D721Med (cell line): ENCODE measurements at regions not wholly inside any gene's neighbourhood (a gene's known extent, or its start where the extent isn't known, plus 50 kb on each side); places are given as distances from the start of the nearest gene placed in this dataset.

Experiments used
- DNase-seq: peaks from one replicate; pipeline ENCODE4 v3.0.0; 2011; ENCODE audit warnings: low spot score; ENCODE audit not compliant: insufficient read length
- FAIRE-seq: peaks from 2 replicates; lab custom pipeline; 2011; peaks lifted over from hg19 to GRCh38; lab: Jason Lieb, UNC
- CTCF ChIP-seq: IDR thresholded peaks from 2 replicates; pipeline ENCODE4 v1.5.1; 2012; ENCODE audit warnings: mild to moderate bottlenecking, control low read depth; ENCODE audit not compliant: insufficient read depth; ENCODE audit errors: missing control alignments

- FAIRE-seq = no peak
- no peak for TF ChIP-seq CTCF
- DNase-seq = no peak
Measured at GRCh38 chr6:148134592-148134991, 208.0 kb upstream of the SASH1 start.

- no peak for TF ChIP-seq CTCF
- DNase-seq (no peak), FAIRE-seq (no peak)
Measured at GRCh38 chr6:148136586-148136985, 206.1 kb upstream of the SASH1 start.

- FAIRE-seq (no peak), DNase-seq (no peak)
- TF ChIP-seq CTCF = no peak
Measured at GRCh38 chr6:148137652-148138051, 205.0 kb upstream of the SASH1 start.

- FAIRE-seq (no peak), DNase-seq (no peak)
- TF ChIP-seq CTCF = no peak
Measured at GRCh38 chr6:148138573-148138972, 204.1 kb upstream of the SASH1 start.

GRCh38 chr6:148140772-148141557 lies 201.7 kb upstream of the SASH1 start:
- FAIRE-seq = no peak
- no peak for DNase-seq
- TF ChIP-seq CTCF = no peak

GRCh38 chr6:148142821-148143220 lies 199.8 kb upstream of the SASH1 start:
- no peak for TF ChIP-seq CTCF

GRCh38 chr6:148143771-148144170 lies 198.9 kb upstream of the SASH1 start:
- no peak for TF ChIP-seq CTCF
- DNase-seq (no peak), FAIRE-seq (no peak)

More at GRCh38 chr6:148142821-148143220, 199.8 kb upstream of the SASH1 start:
- DNase-seq (no peak), FAIRE-seq (no peak)
